HUDEP-2 (cell line): ENCODE measurements at regions not wholly inside any gene's neighbourhood (a gene's known extent, or its start where the extent isn't known, plus 50 kb on each side); places are given as distances from the start of the nearest gene placed in this dataset.
"Not testable (repeated sequence)": the region's sequence is repeated elsewhere in the genome, so short reads cannot be mapped to it uniquely, and the experiment has no call there.

Experiments used
- DNase-seq, 76 experiments: peaks; one replicate each; lab custom pipeline; 2025; ENCODE audit not compliant: unreplicated experiment in 76 of 76; lab: John Stamatoyannopoulos, UW

GRCh38 chr16:14384745-14385144 lies 245.3 kb downstream of the PARN start:
- DNase-seq = no peak

DNA sequence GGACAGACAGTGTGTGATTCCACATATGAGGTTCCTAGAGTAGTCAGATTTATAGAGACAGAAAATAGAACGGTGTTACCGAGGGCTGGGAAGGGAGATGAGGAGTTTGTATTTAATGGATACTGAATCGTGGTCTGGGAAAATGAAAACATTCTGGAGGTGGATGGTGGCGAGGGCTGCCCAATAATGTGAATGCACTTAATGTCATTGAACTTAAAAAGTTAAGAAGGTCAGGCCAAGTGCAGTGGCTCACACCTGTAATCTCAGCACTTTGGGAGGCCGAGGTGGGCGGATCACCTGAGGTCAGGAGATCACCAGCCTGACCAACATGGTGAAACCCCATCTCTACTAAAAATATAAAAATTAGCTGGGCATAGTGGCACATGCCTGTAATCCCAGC lies 246.2 kb downstream of the PARN start:
- DNase-seq = not testable (repeated sequence)

DNA sequence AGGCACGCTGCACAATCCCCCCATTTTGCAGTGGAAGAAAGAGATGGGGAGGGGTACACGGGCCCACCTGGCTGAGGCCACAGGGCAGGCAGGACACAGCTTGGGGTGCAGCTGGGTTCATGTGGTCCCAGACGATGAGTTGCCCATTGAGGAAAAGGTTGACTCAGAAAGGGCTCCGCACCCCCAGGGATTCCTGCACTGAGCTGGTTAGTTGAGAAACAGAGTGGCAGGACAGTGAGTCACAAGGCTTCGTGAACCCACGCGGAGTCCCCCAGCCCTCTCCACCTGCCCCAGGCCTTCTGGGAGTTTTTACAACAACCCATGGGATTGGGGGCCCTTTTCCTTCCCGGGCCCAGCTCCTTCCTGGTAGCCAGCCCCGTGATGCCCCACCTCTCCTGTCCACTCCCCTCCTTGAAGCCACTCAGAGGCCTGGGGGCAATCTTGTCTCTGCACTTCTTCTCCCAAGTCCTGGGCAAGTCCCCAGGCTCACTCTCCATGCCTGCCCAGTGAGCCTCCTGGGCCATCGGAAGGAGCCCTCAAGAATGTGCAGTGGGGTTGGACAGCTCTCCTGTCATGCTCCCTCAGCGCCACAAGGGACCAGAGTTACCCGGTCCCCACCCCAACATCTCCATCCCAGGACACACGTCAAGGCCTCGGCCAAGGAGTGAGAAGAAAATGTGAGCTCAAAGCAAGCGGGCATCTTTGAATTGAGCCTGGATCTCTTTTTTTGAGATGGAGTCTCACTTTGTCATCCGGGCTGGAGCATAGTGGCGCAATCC lies 251.2 kb downstream of the PARN start:
- DNase-seq = no peak

DNA sequence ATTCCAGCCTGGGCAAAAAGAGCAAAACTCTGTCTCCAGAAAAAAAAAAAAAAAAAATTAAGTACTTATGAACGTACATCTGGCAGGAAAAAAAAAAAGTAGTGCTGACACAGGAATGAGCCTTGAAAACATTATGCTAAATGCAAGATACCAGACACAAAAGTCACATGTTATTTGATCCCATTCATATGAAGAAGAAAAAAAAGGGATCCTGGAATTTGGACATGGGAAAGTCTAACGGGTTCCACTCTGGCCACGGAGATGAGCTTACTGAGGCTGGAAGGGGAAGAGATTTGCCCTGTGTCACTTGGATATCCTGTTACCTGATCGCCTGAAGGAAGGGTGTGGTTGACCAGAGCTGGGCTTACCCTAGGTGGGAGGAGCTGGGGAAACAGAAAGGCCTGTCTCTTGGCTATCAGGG lies 251.9 kb downstream of the PARN start:
- DNase-seq = peak in 1 of 76 experiments; percentile 3

- DNase-seq = no peak
Observed at GRCh38 chr16:14377326-14377725, 252.7 kb downstream of the PARN start.

DNA sequence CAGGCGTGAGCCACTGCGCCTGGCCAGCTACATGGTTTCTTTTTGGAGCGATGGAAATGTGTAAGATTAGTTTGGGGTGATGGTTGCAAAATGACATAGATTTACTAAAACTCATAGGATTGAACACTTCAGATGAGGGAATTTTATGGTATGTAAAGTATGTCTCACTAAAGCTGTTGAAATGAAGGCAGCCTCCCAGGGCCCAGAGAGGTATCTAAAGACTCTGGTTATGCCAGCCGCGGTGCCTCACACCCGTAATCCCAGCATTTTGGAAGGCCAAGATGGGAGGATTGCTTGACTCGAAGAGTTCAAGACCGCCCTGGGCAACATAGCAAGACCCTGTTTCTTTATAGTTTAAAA lies 254.9 kb downstream of the PARN start:
- no peak for DNase-seq

GRCh38 chr16:14374451-14375131 lies 255.5 kb downstream of the PARN start:
- DNase-seq = no peak

DNA sequence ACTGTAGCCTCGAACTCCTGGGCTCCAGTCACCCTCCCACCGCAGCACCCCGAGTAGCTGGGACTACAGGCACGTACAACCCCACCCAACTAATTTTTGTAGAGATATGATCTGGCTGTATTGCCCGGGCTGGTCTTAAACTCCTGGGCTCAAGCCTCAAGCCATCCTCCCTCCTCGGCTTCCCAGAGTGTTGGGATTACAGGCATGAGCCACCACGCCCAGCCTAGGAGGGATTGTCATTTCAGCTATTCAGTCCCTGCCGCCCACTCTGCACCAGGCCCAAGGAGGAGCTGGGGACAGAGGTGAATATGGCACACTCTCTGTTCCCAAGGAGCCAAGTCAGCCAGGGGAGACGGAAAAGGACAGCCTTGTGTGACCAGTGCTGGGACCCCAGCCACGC lies 256.2 kb downstream of the PARN start:
- no peak for DNase-seq

DNA sequence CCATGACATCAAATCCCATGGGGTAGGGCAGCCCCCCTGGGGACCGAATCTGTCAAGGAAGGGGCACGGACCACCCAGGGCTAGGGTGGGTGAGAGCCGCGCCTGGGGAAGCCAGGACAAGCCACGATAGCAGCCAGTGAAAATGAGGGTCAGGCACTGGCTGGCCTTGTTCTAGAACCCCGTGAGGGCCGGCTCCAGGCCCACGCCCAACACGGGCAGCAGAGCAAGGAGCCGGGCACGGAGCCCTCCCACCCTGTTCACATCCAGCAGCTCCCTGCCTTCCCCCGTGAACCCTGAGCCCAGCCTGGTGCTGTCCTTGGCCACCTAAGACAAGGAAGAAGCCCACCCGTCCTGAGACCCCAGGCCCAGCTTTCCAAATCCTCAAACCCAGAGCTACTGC lies 256.7 kb downstream of the PARN start:
- DNase-seq = no peak

DNA sequence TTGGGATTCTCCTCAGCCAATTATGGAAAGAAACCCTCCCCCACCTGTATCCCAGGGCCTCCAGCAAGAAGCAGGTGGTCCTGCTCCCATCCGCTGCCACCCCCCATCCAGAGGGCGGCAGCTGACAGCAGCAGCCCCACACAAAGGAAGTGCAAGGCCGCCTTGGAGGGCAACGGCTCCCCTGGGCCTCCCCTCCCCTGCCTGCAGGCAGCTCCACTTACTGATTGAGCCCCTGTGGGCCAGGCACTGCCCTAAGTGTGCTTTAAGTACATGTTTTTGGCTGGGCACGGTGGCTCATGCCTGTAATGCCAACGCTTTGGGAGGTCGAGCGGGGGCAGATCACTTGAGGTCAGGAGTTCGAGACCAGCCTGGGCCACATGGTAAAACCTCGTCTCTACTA lies 257.6 kb downstream of the PARN start:
- DNase-seq = no peak

DNA sequence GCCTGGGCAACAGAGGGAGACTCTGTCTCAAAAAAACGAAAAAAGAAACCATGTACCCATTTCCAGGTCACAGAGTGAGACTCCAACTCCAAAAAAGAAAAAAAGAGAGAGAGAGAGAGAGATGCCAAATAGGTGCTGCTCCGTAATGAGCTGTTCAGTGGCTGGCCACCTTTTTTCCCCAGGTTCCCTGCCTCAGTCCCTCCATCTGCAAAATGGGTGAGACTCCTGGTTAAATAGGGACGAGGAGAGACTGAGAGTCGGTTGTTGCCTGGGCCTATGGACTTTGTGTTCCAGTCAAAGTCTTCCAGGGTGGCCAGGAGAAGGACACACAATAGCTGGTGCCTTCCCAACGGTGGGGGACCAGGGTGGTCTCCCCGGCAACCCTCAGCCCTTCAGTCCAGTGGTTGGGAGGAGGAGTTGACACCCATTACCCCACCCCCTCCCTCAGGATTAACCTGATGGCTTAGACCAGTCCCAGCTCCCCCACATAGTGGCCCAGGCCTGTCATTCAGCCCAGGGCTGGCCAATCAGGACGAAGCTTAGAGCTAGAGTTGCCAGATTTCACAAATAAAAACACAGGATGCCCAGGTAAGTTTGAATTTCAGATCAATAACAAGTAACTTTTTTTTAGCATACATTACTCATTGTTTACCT lies 258.2 kb downstream of the PARN start:
- DNase-seq = no peak

DNA sequence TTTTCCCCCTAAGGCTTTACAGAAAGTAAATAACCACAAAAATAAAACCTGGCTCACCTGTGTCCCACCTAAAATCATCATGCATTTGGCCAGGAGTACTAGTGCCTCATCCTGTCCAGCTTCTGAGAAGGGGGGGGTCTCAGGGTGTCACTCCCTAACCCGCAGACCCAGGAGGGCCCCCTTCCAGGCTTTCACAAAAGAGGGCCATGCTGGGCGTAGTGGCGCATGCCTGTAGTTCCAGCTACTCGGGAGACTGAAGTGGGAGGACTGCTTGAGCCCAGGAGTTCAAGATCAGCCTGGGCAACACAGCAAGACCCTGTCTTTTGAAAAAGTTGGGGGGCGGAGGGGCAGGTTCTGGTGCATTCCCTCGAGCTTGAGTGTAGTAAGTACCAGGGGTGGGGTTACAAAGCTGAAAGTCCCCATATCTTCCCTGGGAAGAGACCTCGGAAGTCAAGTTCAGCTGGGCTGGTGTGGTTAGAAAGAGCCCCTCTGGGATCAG lies 259.3 kb downstream of the PARN start:
- no peak for DNase-seq

- no peak for DNase-seq
Observed at GRCh38 chr16:14369734-14370598, 260.1 kb downstream of the PARN start.

DNA sequence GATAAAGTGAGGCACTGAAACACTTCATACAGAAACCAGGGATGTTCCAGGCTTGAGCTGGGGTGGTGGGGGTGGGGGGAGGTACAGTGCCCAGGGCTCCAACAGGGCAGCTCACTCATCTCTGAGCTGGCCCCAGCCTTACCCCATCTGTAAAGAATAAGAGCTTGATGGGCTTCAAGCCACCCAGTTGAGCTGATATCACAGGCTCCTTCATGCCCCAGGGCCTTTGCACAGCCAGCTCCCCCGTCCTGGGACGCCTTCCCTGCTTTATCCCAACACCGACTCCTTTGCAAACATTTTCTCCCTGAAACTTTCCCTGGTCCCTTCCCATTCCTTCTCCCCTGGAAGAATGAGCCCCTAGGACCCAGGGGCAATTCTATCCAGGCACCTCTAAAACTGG lies 261.7 kb downstream of the PARN start:
- DNase-seq = no peak

DNA sequence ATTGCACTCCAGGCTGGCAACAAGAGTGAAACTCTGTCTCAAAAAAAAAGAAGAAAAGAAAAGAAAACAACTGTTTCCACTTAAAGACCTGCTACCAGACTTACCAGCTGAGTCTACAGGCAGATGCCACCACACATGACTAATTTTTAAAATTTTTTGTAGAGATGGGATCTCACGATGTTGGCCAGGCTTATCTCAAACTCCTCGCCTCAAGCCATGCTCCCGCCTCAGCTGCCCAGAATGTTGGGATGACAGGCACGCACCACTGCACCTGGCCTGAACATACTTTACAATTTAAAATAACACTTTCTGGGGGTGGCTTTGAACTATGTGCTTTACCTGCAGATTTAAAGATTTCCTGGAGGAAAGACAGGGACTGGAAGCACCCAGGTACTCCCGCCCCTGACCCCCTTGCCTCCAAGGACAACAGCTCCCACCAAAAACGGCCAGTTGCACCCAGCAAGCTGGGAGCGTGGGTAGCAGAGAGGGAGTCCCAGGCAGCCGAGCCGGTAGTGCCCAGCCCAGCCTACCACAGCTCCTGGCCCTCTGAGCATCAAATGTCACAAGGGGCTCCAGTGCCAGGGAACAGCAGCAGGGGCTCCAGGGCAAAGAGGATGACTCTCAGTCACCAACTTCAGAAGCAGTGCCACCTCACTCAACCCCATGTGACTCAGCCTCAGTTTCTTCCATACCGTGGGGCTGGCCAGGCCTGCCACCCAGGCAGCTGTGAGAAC lies 262.9 kb downstream of the PARN start:
- DNase-seq = no peak

DNA sequence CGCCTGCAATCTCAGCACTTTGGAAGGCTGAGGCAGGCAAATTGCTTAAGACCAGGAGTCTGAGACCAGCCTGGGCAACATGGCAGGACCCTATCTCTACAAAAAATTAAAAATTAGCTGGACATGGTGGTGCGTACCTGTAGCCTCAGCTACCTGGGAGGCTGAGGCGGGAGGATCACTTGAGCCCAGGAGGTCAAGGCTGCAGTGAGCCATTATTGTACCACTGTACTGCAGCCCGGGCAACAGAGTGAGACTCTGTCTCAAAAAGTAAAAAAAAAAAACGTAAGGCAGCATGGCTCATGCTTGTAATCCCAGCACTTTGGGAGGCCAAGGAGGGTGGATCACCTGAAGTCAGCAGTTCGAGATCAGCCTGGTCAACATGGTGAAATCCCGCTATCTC lies 263.6 kb downstream of the PARN start:
- DNase-seq = no peak

GRCh38 chr16:14365200-14365851 lies 264.7 kb downstream of the PARN start:
- no peak for DNase-seq

GRCh38 chr16:14364386-14365199 lies 265.5 kb downstream of the PARN start:
- DNase-seq = no peak

- no peak for DNase-seq
Observed at GRCh38 chr16:14364112-14364385, 266.0 kb downstream of the PARN start.
